ENCODE measurements at regions not wholly inside any gene's neighbourhood (a gene's known extent, or its start where the extent isn't known, plus 50 kb on each side); places are given as distances from the start of the nearest gene placed in this dataset.

GRCh38 chr13:53144826-53145225, 116.2 kb downstream of the OLFM4 start:
- no peak for DNase-seq (ENCODE audit: low spot score)

GRCh38 chr13:53150568-53150967, 122.0 kb downstream of the OLFM4 start:
- no peak for DNase-seq (ENCODE audit: low spot score)

GRCh38 chr13:53151336-53152056, 122.9 kb downstream of the OLFM4 start:
- DNase-seq (ENCODE audit: low spot score), result peak; percentile 51

- DNase-seq (ENCODE audit: low spot score), result no peak
Measured at GRCh38 chr13:53152057-53152421, 123.4 kb downstream of the OLFM4 start.

GRCh38 chr13:53158201-53158600, 129.6 kb downstream of the OLFM4 start:
- no peak for DNase-seq (ENCODE audit: low spot score)

GRCh38 chr13:53159431-53159830, 130.8 kb downstream of the OLFM4 start:
- no peak for DNase-seq (ENCODE audit: low spot score)

GRCh38 chr13:53160211-53160610, 131.6 kb downstream of the OLFM4 start:
- DNase-seq (ENCODE audit: low spot score), result no peak

GRCh38 chr13:53161251-53161650, 132.6 kb downstream of the OLFM4 start:
- DNase-seq (ENCODE audit: low spot score), result no peak

- no peak for DNase-seq (ENCODE audit: low spot score)
Measured at GRCh38 chr13:53165261-53165660, 136.6 kb downstream of the OLFM4 start.

- no peak for DNase-seq (ENCODE audit: low spot score)
Measured at GRCh38 chr13:53167561-53167960, 138.9 kb downstream of the OLFM4 start.

GRCh38 chr13:53170910-53171309, 142.3 kb downstream of the OLFM4 start:
- no peak for DNase-seq (ENCODE audit: low spot score)

GRCh38 chr13:53174545-53174944, 145.9 kb downstream of the OLFM4 start:
- DNase-seq (ENCODE audit: low spot score), result no peak

GRCh38 chr13:53180684-53181083, 152.1 kb downstream of the OLFM4 start:
- DNase-seq (ENCODE audit: low spot score), result no peak

- DNase-seq (ENCODE audit: low spot score), result no peak
Measured at GRCh38 chr13:53182724-53183123, 154.1 kb downstream of the OLFM4 start.

- DNase-seq (ENCODE audit: low spot score), result no peak
Measured at GRCh38 chr13:53188120-53188519, 159.5 kb downstream of the OLFM4 start.

- no peak for DNase-seq (ENCODE audit: low spot score)
Measured at GRCh38 chr13:53189162-53189561, 160.5 kb downstream of the OLFM4 start.

GRCh38 chr13:53191091-53191490, 162.5 kb downstream of the OLFM4 start:
- no peak for DNase-seq (ENCODE audit: low spot score)

- no peak for DNase-seq (ENCODE audit: low spot score)
Measured at GRCh38 chr13:53197424-53197823, 168.8 kb downstream of the OLFM4 start.

GRCh38 chr13:53198017-53198416, 169.4 kb downstream of the OLFM4 start:
- DNase-seq (ENCODE audit: low spot score), result no peak

- peak; percentile 22 for DNase-seq (ENCODE audit: low spot score)
Measured at GRCh38 chr13:53198736-53199135, 170.1 kb downstream of the OLFM4 start.

GRCh38 chr13:53200075-53200474, 171.5 kb downstream of the OLFM4 start:
- no peak for DNase-seq (ENCODE audit: low spot score)

- no peak for DNase-seq (ENCODE audit: low spot score)
Measured at GRCh38 chr13:53200498-53201453, 172.2 kb downstream of the OLFM4 start.

All from putamen (tissue), 1 donor.